Activated T-helper 2 cell treated with anti-CD3 and anti-CD28 coated beads, Interferon-gamma antibody, Interleukin-2, Interleukin-4, amounts not matched to agents 10 μg/mL and 5 μg/mL and 100 μg/mL, durations not matched to agents 14 hours and 24 hours and 36 hours (primary cell): ENCODE measurements at regions not wholly inside any gene's neighbourhood (a gene's known extent, or its start where the extent isn't known, plus 50 kb on each side); places are given as distances from the start of the nearest gene placed in this dataset.

Experiments
- DNase-seq: peaks from one replicate; pipeline ENCODE4 v3.0.0; 2021; ENCODE audit warnings: low spot score
- H3K27ac Mint-ChIP-seq: one replicate; pipeline ENCODE4 v1.8.0; 2021; ENCODE audit warnings: mixed read lengths
- H3K27me3 Mint-ChIP-seq: one replicate; pipeline ENCODE4 v1.8.0; 2021; ENCODE audit warnings: low read depth, mixed read lengths
- H3K36me3 Mint-ChIP-seq: one replicate; pipeline ENCODE4 v1.8.0; 2021; ENCODE audit warnings: low read depth, mixed read lengths
- H3K4me1 Mint-ChIP-seq: one replicate; pipeline ENCODE4 v1.8.0; 2021; ENCODE audit warnings: low read depth, mixed read lengths
- H3K4me3 Mint-ChIP-seq: one replicate; pipeline ENCODE4 v1.8.0; 2021; ENCODE audit warnings: low read depth, mild to moderate bottlenecking, moderate library complexity, mixed read lengths
- H3K9me3 Mint-ChIP-seq: one replicate; pipeline ENCODE4 v1.8.0; 2021; ENCODE audit warnings: mixed read lengths
- intact Hi-C: fragments of 100-400 bp; cut with micrococcal nuclease; formaldehyde crosslinking; loops from one replicate; pipeline ENCODE4 v1.15.1; 2023

GRCh38 chr3:153601374-153601853 lies 439.4 kb downstream of the RAP2B start:
- Mint-ChIP-seq H3K4me1 (peaks cover 3% of the 10 kb centered on the region), H3K27me3 (no peaks in the 10 kb centered on the region), H3K9me3 (no peaks in the 10 kb centered on the region), H3K4me3 (no peak overlapping the region), H3K36me3 (no peaks in the 10 kb centered on the region), H3K27ac (no peak overlapping the region)
- intact Hi-C loops = no loop called here
- no peak for DNase-seq

DNA sequence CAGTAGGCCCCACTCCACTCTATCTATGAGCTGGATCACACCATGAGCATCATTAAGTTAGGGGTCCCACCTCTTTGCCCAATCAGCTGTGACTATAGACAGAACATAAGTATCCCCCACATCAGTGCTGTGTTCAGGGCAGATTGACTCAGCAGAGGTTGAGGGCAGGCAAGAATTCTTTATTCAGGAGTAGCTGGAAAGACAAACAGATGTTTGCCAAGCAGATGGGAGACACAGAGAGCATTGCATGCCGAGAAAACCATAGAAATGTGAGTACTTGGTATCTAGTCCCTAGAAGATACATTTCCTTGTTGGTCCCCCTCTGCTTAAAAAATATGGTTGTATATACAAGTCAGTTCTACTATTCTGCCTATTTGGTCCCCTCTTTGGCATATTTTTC lies 440.8 kb downstream of the RAP2B start:
- H3K4me1 Mint-ChIP-seq = peaks cover 3% of the 10 kb centered on the region

DNA sequence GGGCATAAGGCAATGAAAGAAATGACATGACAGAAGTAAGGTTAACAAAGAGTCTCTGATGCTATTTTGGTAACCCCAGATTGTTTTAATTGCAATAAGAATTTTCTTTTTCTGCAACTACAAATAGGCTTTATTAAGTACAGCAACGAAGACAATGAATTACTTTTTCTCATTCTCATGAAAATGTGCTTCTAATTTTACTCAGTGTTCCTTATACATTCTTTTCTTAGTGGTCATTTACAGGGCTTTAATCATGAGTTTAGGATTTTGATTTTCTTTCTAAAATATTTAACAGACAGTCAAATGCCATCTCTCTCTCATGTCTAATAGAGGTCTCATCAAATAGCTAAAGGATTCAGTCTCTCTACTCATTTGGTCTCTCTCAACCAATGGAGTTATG lies 452.1 kb downstream of the RAP2B start:
- Mint-ChIP-seq H3K4me3 (no peak overlapping the region), H3K27ac (no peak overlapping the region), H3K36me3 (no peaks in the 10 kb centered on the region), H3K4me1 (no peaks in the 10 kb centered on the region), H3K9me3 (no peaks in the 10 kb centered on the region), H3K27me3 (no peaks in the 10 kb centered on the region)
- no peak for DNase-seq
- intact Hi-C loops = no loop called here

More for the DNA sequence above, 440.8 kb downstream of the RAP2B start:
- H3K4me3 Mint-ChIP-seq = no peak overlapping the region
- no peaks in the 10 kb centered on the region for H3K36me3 Mint-ChIP-seq
- intact Hi-C loops = no loop called here
- DNase-seq = no peak
- no peaks in the 10 kb centered on the region for H3K9me3 Mint-ChIP-seq
- H3K27me3 Mint-ChIP-seq = peaks cover 2% of the 10 kb centered on the region
- H3K27ac Mint-ChIP-seq = no peak overlapping the region

DNA sequence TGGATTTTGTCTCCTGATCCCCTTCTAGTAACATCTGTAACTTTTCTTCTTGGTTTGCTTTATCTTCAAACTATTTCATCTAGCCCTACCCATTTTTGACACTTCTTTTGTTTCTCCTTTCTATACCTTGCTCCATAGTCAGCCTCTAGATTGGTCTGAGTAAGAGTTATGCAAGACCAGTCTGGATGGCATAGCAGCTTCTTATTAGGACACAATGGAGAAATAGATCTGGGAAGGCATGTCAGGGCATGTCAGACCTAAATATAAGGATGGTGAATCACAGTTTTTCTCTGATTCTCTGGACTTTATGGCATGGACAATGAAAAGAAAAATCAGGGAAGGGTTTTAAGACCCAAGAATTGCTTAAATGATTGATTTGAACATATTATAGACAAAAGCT lies 452.5 kb downstream of the RAP2B start:
- H3K4me3 Mint-ChIP-seq = no peak overlapping the region
- H3K36me3 Mint-ChIP-seq = no peaks in the 10 kb centered on the region
- no peak overlapping the region for H3K27ac Mint-ChIP-seq
- no peak for DNase-seq
- H3K9me3 Mint-ChIP-seq = no peaks in the 10 kb centered on the region
- H3K4me1 Mint-ChIP-seq = no peaks in the 10 kb centered on the region
- intact Hi-C loops = no loop called here
- H3K27me3 Mint-ChIP-seq = no peaks in the 10 kb centered on the region

- Mint-ChIP-seq H3K9me3 (peaks cover 5% of the 10 kb centered on the region), H3K27ac (no peak overlapping the region), H3K27me3 (no peaks in the 10 kb centered on the region), H3K4me3 (no peak overlapping the region), H3K36me3 (peaks cover 6% of the 10 kb centered on the region), H3K4me1 (peaks cover 3% of the 10 kb centered on the region)
- DNase-seq = no peak
- intact Hi-C loops = no loop called here
These were observed 453.8 kb downstream of the RAP2B start for GRCh38 chr3:153615863-153616262.

GRCh38 chr3:153617463-153617862 lies 455.4 kb downstream of the RAP2B start:
- Mint-ChIP-seq H3K4me1 (peaks cover 17% of the 10 kb centered on the region), H3K9me3 (peaks cover 10% of the 10 kb centered on the region), H3K27me3 (no peaks in the 10 kb centered on the region), H3K4me3 (no peak overlapping the region), H3K36me3 (peaks cover 10% of the 10 kb centered on the region), H3K27ac (no peak overlapping the region)
- DNase-seq = no peak
- intact Hi-C loops = no loop called here

GRCh38 chr3:153618176-153618575 lies 456.1 kb downstream of the RAP2B start:
- peaks cover 22% of the 10 kb centered on the region for H3K4me1 Mint-ChIP-seq
- peaks cover 14% of the 10 kb centered on the region for H3K9me3 Mint-ChIP-seq
- peaks cover 15% of the 10 kb centered on the region for H3K36me3 Mint-ChIP-seq
- H3K27me3 Mint-ChIP-seq = no peaks in the 10 kb centered on the region
- DNase-seq = no peak
- no peak overlapping the region for H3K4me3 Mint-ChIP-seq
- H3K27ac Mint-ChIP-seq = no peak overlapping the region
- intact Hi-C loops = no loop called here

GRCh38 chr3:153619268-153619667 lies 457.2 kb downstream of the RAP2B start:
- H3K36me3 Mint-ChIP-seq = peaks cover 18% of the 10 kb centered on the region
- H3K9me3 Mint-ChIP-seq = peaks cover 14% of the 10 kb centered on the region
- H3K4me3 Mint-ChIP-seq = no peak overlapping the region
- no peaks in the 10 kb centered on the region for H3K27me3 Mint-ChIP-seq
- DNase-seq = no peak
- no peak overlapping the region for H3K27ac Mint-ChIP-seq
- peaks cover 31% of the 10 kb centered on the region for H3K4me1 Mint-ChIP-seq
- intact Hi-C loops = no loop called here

DNA sequence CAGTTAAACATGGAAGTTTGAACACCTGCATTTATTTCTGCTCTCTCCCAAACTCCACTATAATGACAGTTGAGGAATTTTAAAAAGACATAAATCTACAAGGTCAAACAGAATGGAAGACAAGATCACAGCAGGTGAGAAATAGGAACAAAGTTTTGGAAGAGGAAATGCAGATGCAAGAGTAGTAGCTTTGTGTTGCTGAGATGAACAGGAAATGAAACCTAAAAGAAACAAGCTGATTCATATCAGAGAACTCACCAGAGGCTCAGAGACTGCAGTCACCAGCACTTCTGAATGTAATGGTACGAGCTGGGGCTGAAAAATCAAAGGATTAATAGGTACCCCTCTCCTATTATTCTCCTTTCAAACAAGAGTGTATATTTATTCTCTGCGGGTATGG lies 459.9 kb downstream of the RAP2B start:
- Mint-ChIP-seq H3K4me1 (peaks cover 54% of the 10 kb centered on the region), H3K36me3 (peaks cover 18% of the 10 kb centered on the region), H3K27me3 (no peaks in the 10 kb centered on the region), H3K4me3 (peak overlapping the region; percentile 47), H3K9me3 (peaks cover 14% of the 10 kb centered on the region), H3K27ac (peak overlapping the region; percentile 89)
- DNase-seq = no peak
- intact Hi-C loops = loop anchor here (5.0 to 10.0 kb wide), 4 partner anchors 337 to 703 kb away; partner anchors contain the start of gene DHX36

DNA sequence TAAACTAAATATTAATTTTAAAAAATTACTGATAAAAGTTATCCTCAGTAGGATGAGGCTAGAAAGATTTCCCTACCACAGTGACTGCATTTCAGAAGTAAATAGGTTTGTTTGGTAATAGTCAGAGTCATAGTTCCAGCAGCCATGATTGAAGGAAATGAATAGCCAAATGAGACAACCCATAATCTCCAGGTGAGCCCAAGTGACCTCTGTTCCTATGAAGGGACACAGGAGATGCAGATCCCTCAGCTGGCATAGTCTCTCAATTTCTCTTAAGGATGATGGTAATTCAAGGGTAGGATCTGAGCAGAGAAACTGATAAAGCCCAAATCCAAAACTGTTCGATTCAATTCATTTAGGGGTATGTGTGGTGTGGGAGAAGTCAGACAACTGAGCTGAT lies 461.8 kb downstream of the RAP2B start:
- H3K27ac Mint-ChIP-seq = peak overlapping the region; percentile 94
- peak overlapping the region; percentile 5 for H3K4me3 Mint-ChIP-seq
- peaks cover 14% of the 10 kb centered on the region for H3K9me3 Mint-ChIP-seq
- DNase-seq = no peak
- no peaks in the 10 kb centered on the region for H3K27me3 Mint-ChIP-seq
- intact Hi-C loops = loop anchor here (1.0 to 10.0 kb wide), 8 partner anchors 51 to 931 kb away; partner anchors contain the start of gene DHX36
- peaks cover 66% of the 10 kb centered on the region for H3K4me1 Mint-ChIP-seq
- H3K36me3 Mint-ChIP-seq = peaks cover 18% of the 10 kb centered on the region

DNA sequence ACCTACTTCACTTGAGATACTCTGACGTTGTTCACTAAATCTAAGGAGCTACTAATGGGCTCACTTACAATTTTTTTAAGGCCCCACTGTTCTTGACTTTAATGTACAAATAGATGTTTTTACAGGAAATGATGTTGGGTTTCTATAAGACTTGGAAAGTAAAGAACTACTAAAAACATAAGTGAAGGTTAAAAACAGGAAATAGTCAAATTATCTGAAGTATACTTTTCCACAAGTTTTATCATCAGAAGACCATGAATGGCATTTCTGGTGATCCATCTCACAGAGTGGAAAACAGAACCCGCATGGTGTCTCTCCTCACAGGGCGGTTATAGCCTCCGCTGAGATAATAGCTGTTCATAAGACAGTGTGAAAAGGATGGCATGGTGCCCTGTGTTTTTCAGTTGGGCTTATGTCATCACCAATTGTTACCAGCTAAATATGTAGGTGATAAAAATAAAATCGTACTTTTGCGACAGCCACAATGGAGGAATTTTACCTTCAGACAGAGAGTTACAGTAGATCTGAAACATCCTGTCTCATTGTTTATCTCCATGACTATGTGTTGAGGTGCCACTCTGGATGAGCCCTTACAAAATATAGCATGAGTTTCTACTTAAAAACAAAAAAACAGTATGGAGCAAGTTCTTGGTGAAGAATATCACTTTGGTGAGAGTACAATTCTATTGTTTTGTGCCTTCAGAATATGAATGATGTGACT lies 462.4 kb downstream of the RAP2B start:
- intact Hi-C loops = loop anchor here (1.0 to 10.0 kb wide), 8 partner anchors 50 to 932 kb away; partner anchors contain the start of gene DHX36

GRCh38 chr3:153625506-153625905 lies 463.5 kb downstream of the RAP2B start:
- intact Hi-C loops = loop anchor here (2.0 to 10.0 kb wide), 4 partner anchors 49 to 933 kb away; partner anchors contain the start of gene DHX36
- no peaks in the 10 kb centered on the region for H3K27me3 Mint-ChIP-seq
- H3K4me1 Mint-ChIP-seq = peaks cover 75% of the 10 kb centered on the region
- peak overlapping the region; percentile 70 for H3K27ac Mint-ChIP-seq
- no peak for DNase-seq
- H3K4me3 Mint-ChIP-seq = no peak overlapping the region
- peaks cover 12% of the 10 kb centered on the region for H3K9me3 Mint-ChIP-seq
- H3K36me3 Mint-ChIP-seq = peaks cover 15% of the 10 kb centered on the region

More for the DNA sequence above, 462.4 kb downstream of the RAP2B start:
- H3K27me3 Mint-ChIP-seq = no peaks in the 10 kb centered on the region
- H3K4me1 Mint-ChIP-seq = peaks cover 70% of the 10 kb centered on the region
- peaks cover 18% of the 10 kb centered on the region for H3K36me3 Mint-ChIP-seq
- DNase-seq = peak; percentile 18
- peak overlapping the region; percentile 94 for H3K27ac Mint-ChIP-seq
- peaks cover 14% of the 10 kb centered on the region for H3K9me3 Mint-ChIP-seq
- H3K4me3 Mint-ChIP-seq = peak overlapping the region; percentile 31

DNA sequence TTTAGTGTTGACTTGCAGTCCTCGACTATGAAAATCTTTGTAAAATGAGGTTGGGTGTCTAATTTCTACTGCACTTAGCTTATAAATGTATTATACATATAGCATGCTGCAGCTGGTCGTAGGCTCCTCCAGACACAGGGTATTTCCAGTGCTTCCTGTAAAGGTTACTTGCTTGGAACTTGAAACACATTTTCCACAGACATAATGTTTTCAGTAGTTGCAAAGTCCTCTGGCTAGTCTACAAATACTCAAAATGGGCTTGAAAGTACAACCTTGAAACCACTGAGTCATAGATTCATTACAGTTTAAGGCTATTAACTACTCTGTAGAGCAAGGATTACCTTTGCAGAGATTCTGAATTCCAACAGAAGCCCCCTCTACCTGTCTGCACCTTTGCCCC lies 464.1 kb downstream of the RAP2B start:
- Mint-ChIP-seq H3K27ac (peak overlapping the region; percentile 60), H3K9me3 (peaks cover 6% of the 10 kb centered on the region), H3K36me3 (peaks cover 9% of the 10 kb centered on the region), H3K27me3 (no peaks in the 10 kb centered on the region), H3K4me3 (no peak overlapping the region), H3K4me1 (peaks cover 78% of the 10 kb centered on the region)
- no peak for DNase-seq
- intact Hi-C loops = loop anchor here (1.0 to 10.0 kb wide), 5 partner anchors 9 to 699 kb away; partner anchors contain the start of gene DHX36
